HG02763 (cell line): ENCODE measurements at regions not wholly inside any gene's neighbourhood (a gene's known extent, or its start where the extent isn't known, plus 50 kb on each side); places are given as distances from the start of the nearest gene placed in this dataset.
A peak's percentile ranks its signal among the peaks of the same experiment; 100 is the strongest.

Source experiments
- ATAC-seq: cut with Tn5 transposase; IDR thresholded peaks from one replicate; pipeline ENCODE4 v1.9.1; 2021; ENCODE audit warnings: mild to moderate bottlenecking, moderate library complexity; ENCODE audit not compliant: unreplicated experiment

GRCh38 chr15:85305050-85305449 is 75.4 kb upstream of the AKAP13 start:
- no peak for ATAC-seq

DNA sequence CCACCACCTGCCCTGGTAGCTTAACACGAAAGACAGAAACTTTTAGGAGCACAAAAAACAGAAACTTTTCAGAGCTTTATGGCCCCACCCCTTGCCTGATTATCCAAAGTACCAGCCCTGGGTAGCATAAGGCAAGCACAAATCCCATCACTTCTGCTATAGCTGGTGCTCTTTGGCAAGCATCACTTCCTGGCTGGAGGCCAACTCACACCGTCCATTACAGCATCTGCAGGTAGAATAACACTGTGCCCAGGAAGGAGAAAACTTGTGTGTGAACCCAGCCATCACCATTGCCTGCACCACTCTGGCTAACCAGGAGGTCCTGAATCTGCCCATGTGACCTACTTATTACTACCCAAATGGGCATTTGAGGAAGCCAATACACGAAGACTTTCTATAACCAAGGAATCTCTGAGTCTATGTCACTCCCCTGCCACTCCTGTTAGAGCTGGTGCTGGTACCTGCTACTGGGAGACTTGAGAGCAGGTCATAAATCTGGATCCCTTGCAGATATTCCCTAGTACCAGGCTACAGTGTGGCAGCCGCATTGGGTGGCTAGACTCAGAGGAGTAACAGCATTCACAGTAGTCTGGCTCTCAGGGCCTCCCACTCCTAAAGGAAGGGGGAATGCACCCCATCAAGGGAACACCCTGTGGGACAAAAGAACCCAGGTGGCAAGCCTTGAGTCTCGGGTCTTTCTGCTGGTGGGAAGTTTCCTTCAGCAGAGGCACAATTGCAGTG is 73.3 kb upstream of the AKAP13 start:
- ATAC-seq: no peak

GRCh38 chr15:85307687-85308045 is 72.7 kb upstream of the AKAP13 start:
- ATAC-seq: no peak

GRCh38 chr15:85311647-85312046 is 68.8 kb upstream of the AKAP13 start:
- ATAC-seq: no peak

- peak; percentile 73 for ATAC-seq
These were observed 67.9 kb upstream of the AKAP13 start for GRCh38 chr15:85312486-85312885.

DNA sequence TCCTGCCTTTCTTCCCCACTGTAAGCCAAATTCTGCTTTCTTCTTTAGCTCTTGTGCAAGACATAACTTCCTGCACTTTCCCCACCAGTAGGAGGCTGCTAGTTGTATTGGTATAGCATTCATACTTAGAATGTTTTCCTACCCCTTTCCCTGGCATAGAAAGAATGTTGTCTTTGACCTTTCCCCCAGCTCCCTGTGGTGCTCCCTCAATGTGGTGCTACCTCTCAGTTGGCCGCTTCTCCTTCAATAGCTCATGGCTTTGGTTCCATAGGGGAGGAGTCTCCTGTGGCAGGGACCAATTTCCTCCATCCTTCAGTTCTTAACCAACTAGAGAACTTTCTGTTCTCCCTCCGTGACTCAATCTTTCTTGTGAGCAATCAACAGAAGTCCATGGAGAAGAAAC is 67.5 kb upstream of the AKAP13 start:
- peak; percentile 27 for ATAC-seq

GRCh38 chr15:85313339-85313738 is 67.1 kb upstream of the AKAP13 start:
- no peak for ATAC-seq

DNA sequence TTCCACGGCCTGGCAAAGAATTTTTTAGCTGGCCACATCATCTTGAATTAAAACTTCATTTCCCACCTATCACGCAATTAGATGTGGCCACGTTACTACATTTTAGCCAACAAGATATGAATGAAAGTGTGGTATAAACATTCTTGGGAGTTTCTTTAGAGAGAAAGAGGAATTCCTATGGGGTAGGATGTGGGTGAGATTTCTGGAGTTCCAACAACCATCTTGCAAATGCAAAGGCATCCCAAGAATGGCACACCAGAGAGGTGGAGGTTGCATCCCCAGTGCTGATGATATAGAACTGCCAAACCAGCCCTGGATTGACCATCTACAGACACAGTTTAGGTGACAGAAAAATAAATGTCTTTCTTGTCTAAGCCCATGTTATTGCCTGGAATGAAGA is 66.3 kb upstream of the AKAP13 start:
- ATAC-seq: no peak

GRCh38 chr15:85314633-85315032 is 65.8 kb upstream of the AKAP13 start:
- no peak for ATAC-seq

GRCh38 chr15:85316244-85316934 is 64.0 kb upstream of the AKAP13 start:
- ATAC-seq: no peak

DNA sequence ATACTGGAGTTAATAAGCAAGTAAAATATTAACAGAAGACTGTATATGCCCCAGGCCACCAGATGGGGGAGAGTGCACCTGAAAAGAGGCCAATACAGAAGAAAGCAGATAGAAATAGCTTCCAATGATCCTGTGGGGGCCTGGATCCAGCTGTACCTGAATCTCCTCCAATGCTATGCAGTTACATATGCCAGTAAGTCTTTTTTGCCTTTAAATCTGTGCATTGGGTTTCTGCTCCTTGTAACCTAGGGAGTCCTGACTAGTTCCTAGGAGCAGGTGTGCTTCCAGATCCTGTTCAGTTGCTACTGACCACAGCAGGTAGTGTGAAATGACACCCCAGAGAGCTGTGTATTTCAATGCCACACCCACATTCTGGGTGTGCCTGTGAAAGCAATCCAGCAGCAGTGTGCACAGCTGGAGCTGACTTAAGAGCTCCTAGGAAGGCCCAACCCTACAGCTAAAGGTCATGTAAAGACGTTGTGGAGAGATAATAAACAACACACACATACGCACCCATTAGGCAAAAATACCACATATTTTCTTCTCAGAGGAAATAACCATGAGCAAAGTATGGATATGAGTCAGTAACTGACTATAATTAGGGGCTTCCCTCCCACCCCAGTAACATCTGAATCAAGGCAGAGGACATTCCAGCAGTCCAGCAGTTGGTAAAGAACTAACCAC is 62.2 kb upstream of the AKAP13 start:
- ATAC-seq: peak; percentile 73

DNA sequence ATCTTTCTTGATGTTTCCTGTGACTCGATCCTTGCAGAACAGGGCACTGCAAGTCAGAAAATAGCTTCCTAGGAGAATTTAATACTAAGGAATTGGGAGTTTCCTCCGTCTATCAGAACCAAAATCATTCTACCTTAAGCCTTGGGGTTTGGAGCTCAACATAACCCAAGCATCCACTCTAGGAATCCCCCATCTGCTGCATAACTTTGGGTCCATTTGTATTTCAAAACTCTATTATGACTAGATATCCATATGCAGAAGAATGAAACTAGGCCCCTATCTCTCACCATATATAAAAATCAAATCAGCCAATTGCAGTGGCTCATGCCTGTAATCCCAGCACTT is 61.7 kb upstream of the AKAP13 start:
- ATAC-seq: peak; percentile 6

- ATAC-seq: no peak
These were observed 56.2 kb upstream of the AKAP13 start for GRCh38 chr15:85324202-85324601.

DNA sequence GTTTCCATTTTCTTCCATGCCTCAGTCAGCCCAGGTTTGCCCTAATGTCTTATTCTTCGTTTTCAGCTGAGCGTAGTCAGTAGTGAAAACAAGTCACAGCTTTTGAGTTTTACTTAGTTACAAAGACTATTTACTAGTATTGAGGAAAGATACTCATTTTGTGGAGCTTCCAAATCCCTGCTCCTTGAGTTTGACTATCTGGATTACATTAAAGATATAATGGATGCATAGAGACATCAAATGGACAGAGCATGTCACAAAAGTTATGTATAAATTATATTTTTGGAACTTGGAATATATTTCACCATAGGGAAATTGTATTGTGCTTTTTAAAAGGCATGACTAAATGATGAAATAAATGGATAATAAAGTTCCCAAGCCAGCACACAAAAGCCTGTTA is 54.6 kb upstream of the AKAP13 start:
- no peak for ATAC-seq

- ATAC-seq: no peak
These were observed 54.1 kb upstream of the AKAP13 start for GRCh38 chr15:85326291-85326690.

DNA sequence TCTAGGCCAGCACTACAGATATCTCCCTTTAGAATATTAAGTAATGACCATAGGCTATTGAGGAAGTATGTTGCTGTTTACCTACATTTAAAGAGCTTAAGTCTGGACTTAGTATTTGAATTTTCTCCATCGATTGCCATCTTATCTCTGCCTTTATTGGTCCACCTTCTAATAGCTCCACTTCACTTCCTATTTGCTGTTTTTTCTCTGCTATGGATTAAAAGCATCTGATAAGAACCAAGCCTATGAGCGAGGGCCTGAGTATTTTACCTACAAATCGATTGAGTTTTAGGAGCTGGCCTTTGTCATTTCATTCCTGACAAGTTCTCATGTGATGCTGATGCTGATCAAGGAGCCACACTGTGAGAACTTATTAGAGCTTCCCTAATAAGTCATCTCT is 52.6 kb upstream of the AKAP13 start:
- no peak for ATAC-seq

- peak; percentile 64 for ATAC-seq
These were observed 50.6 kb upstream of the AKAP13 start for GRCh38 chr15:85329561-85330422.
